ENCODE measurements at regions not wholly inside any gene's neighbourhood (a gene's known extent, or its start where the extent isn't known, plus 50 kb on each side); places are given as distances from the start of the nearest gene placed in this dataset.

DNA sequence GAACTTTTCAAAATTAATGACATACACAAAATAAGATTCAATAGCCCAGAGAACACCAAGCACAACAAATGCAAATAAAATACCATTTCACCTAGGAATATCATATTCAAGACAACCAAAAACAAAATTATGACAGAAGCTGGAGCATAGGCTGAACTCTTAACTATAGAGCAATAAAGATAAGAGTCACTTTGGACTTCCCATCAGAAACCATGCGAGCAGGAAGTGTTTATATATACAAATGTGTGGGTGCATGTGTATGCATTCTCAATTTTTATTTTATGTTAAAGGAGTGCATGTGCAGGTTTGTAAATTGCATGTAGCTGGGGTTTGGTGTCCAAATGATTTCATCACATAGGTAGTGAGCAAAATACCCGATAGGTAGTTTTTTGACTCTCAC, 291.6 kb downstream of the ARAP2 start:
- TF ChIP-seq, protein P1, sequence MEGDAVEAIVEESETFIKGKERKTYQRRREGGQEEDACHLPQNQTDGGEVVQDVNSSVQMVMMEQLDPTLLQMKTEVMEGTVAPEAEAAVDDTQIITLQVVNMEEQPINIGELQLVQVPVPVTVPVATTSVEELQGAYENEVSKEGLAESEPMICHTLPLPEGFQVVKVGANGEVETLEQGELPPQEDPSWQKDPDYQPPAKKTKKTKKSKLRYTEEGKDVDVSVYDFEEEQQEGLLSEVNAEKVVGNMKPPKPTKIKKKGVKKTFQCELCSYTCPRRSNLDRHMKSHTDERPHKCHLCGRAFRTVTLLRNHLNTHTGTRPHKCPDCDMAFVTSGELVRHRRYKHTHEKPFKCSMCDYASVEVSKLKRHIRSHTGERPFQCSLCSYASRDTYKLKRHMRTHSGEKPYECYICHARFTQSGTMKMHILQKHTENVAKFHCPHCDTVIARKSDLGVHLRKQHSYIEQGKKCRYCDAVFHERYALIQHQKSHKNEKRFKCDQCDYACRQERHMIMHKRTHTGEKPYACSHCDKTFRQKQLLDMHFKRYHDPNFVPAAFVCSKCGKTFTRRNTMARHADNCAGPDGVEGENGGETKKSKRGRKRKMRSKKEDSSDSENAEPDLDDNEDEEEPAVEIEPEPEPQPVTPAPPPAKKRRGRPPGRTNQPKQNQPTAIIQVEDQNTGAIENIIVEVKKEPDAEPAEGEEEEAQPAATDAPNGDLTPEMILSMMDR (IDR thresholded peaks at IDR 0.05; ENCODE audit: borderline replicate concordance, insufficient read depth, low read depth, low read length), result no peak
- no peak overlapping the region for H3K4me3 ChIP-seq (ENCODE audit: low read depth, low read length)

GRCh38 chr4:35963383-35963782, 280.9 kb downstream of the ARAP2 start:
- TF ChIP-seq, protein P1 (IDR thresholded peaks at IDR 0.05; ENCODE audit: borderline replicate concordance, insufficient read depth, low read depth, low read length), result no peak

DNA sequence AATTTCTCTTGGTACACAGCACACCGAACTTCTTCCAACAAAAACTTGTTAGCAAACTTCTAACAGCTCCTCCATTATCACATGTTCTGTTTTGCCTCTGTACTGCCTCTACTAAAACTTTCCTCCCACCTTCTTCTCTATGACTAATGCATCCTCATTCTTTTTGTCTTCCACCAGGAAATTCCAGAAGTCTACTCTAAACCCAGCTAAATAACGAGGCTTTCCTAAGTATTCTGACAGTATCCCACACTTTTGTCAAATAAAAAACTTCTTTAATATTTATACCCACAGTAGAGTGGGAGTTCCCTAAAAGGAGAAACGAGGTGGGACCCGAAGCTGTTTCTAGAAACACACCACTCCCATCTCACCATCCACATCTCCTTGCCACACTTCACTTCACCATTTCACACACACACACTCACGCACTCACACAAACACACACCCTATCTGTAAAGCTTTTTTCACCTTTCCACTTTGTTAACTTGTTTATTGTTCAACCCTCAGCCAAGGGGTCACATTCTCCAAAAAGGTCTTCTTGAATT, 280.3 kb downstream of the ARAP2 start:
- TF ChIP-seq, protein P1 (IDR thresholded peaks at IDR 0.05; ENCODE audit: borderline replicate concordance, insufficient read depth, low read depth, low read length), result no peak
- H3K4me3 ChIP-seq (ENCODE audit: low read depth, low read length), result no peak overlapping the region

More at GRCh38 chr4:35963383-35963782, 280.9 kb downstream of the ARAP2 start:
- H3K4me3 ChIP-seq (ENCODE audit: low read depth, low read length), result no peak overlapping the region

- TF ChIP-seq, protein P1 (IDR thresholded peaks at IDR 0.05; ENCODE audit: borderline replicate concordance, insufficient read depth, low read depth, low read length), result no peak
These were observed 279.0 kb downstream of the ARAP2 start for GRCh38 chr4:35965300-35965699.

GRCh38 chr4:35966566-35966965, 277.7 kb downstream of the ARAP2 start:
- H3K4me3 ChIP-seq (ENCODE audit: low read depth, low read length), result no peak overlapping the region
- TF ChIP-seq, protein P1 (IDR thresholded peaks at IDR 0.05; ENCODE audit: borderline replicate concordance, insufficient read depth, low read depth, low read length), result no peak

More at GRCh38 chr4:35965300-35965699, 279.0 kb downstream of the ARAP2 start:
- no peak overlapping the region for H3K4me3 ChIP-seq (ENCODE audit: low read depth, low read length)

GRCh38 chr4:35970366-35970960, 273.9 kb downstream of the ARAP2 start:
- no peak overlapping the region for H3K4me3 ChIP-seq (ENCODE audit: low read depth, low read length)
- TF ChIP-seq, protein P1 (IDR thresholded peaks at IDR 0.05; ENCODE audit: borderline replicate concordance, insufficient read depth, low read depth, low read length), result no peak

DNA sequence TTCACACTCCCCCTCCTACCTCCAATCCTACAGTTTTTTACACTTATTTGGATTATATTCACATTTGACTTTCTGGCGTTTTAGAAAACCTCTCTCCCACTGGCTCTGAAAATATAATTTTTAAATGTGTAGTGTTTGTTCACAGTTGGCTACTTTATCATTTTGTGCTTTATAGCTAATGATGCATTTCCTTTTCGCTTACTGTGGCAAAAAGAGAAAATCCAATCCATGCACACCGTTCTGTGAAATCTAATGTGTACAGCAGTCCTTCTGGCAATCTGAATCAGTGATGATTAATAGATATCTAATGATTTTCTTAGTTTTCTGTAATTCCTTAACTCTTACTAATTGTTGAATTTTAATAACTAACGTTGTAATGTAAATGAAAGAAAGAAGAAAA, 271.5 kb downstream of the ARAP2 start:
- TF ChIP-seq, protein P1 (IDR thresholded peaks at IDR 0.05; ENCODE audit: borderline replicate concordance, insufficient read depth, low read depth, low read length), result no peak
- H3K4me3 ChIP-seq (ENCODE audit: low read depth, low read length), result no peak overlapping the region

All from GM12875 (cell line).